Smooth muscle cell (in vitro differentiated cells): ENCODE measurements at regions not wholly inside any gene's neighbourhood (a gene's known extent, or its start where the extent isn't known, plus 50 kb on each side); places are given as distances from the start of the nearest gene placed in this dataset.

Experiments
- DNase-seq: peaks from one replicate; lab custom pipeline; 2025; ENCODE audit not compliant: unreplicated experiment; lab: John Stamatoyannopoulos, UW
- H2AFZ ChIP-seq: fragments of 200-600 bp; sonication (generic); 2 replicates; pipeline ENCODE4 v1.6.0; 2016; ENCODE audit warnings: antibody characterized with exemption, low read depth, mild to moderate bottlenecking
- H3F3A ChIP-seq: fragments of 200-600 bp; sonication (generic); 2 replicates; pipeline ENCODE4 v1.6.0; 2017; ENCODE audit warnings: antibody characterized with exemption, low read depth
- H3K27ac ChIP-seq: fragments of 200-600 bp; sonication (generic); 2 replicates; pipeline ENCODE4 v1.5.1; 2016; ENCODE audit warnings: low read depth, mild to moderate bottlenecking
- H3K27me3 ChIP-seq: fragments of 200-600 bp; sonication (generic); 2 replicates; pipeline ENCODE4 v1.6.1; 2016; ENCODE audit warnings: low read depth, mild to moderate bottlenecking
- H3K36me3 ChIP-seq: fragments of 200-600 bp; sonication (generic); 2 replicates; pipeline ENCODE4 v1.5.1; 2016; ENCODE audit warnings: low read depth
- H3K4me1 ChIP-seq: fragments of 200-600 bp; sonication (generic); 2 replicates; pipeline ENCODE4 v1.5.1; 2016; ENCODE audit warnings: low read depth
- H3K4me2 ChIP-seq: fragments of 200-600 bp; sonication (generic); 2 replicates; pipeline ENCODE4 v1.6.0; 2016; ENCODE audit warnings: mild to moderate bottlenecking
- H3K4me3 ChIP-seq: fragments of 200-600 bp; sonication (generic); 2 replicates; pipeline ENCODE4 v1.5.1; 2016; ENCODE audit warnings: mild to moderate bottlenecking
- H3K79me2 ChIP-seq: fragments of 200-600 bp; sonication (generic); 2 replicates; pipeline ENCODE4 v1.6.0; 2016; ENCODE audit warnings: low read depth, mild to moderate bottlenecking
- H3K9ac ChIP-seq: fragments of 200-600 bp; sonication (generic); 2 replicates; pipeline ENCODE4 v1.6.0; 2016; ENCODE audit warnings: low read depth
- H3K9me3 ChIP-seq: fragments of 200-600 bp; sonication (generic); replicated peaks from 2 replicates; pipeline ENCODE4 v1.5.1; 2016; ENCODE audit warnings: low read depth
- H4K20me1 ChIP-seq: fragments of 200-600 bp; sonication (generic); 2 replicates; pipeline ENCODE4 v1.6.0; 2016; ENCODE audit warnings: low read depth
- CTCF ChIP-seq: fragments of 200-600 bp; sonication (generic); IDR thresholded peaks from 2 replicates; pipeline ENCODE4 v1.5.1; 2017; ENCODE audit warnings: borderline replicate concordance, mild to moderate bottlenecking, antibody characterized with exemption; ENCODE audit not compliant: insufficient read depth, poor library complexity, severe bottlenecking
- WGBS: methylation state at CpG from one replicate; pipeline ENCODE4 v1.1.7; 2016; ENCODE audit warnings: low lambda C conversion rate; 5-methylcytosine and 5-hydroxymethylcytosine counted together

- Histone ChIP-seq H3K36me3 (no peaks in the 10 kb centered on the region), H3K4me2 (no peak overlapping the region), H3K27ac (no peak overlapping the region), H2AFZ (no peak overlapping the region), H3K4me3 (no peak overlapping the region), H3F3A (no peaks in the 10 kb centered on the region), H3K9me3 (no peaks in the 10 kb centered on the region), H3K27me3 (no peaks in the 10 kb centered on the region), H3K4me1 (no peaks in the 10 kb centered on the region), H3K9ac (no peak overlapping the region), H4K20me1 (no peaks in the 10 kb centered on the region), H3K79me2 (no peaks in the 10 kb centered on the region)
- WGBS, result 91% methylated on average over 5 of the region's 5 CpGs
- no peak for TF ChIP-seq CTCF
- DNase-seq, result no peak
Measured at GRCh38 chr12:69074556-69075349, 141.8 kb upstream of the CPM start.

- Histone ChIP-seq H4K20me1 (no peaks in the 10 kb centered on the region), H3K4me1 (no peaks in the 10 kb centered on the region), H3K4me3 (no peak overlapping the region), H2AFZ (no peak overlapping the region), H3K36me3 (no peaks in the 10 kb centered on the region), H3K27ac (no peak overlapping the region), H3K9ac (no peak overlapping the region), H3K27me3 (no peaks in the 10 kb centered on the region), H3K9me3 (no peaks in the 10 kb centered on the region), H3F3A (no peaks in the 10 kb centered on the region), H3K4me2 (no peak overlapping the region), H3K79me2 (no peaks in the 10 kb centered on the region)
- WGBS, result 84% methylated on average over 5 of the region's 5 CpGs
- TF ChIP-seq CTCF, result no peak
- no peak for DNase-seq
Measured at GRCh38 chr12:69083689-69084088, 150.7 kb upstream of the CPM start.

GRCh38 chr12:69084816-69085378 is 151.9 kb upstream of the CPM start:
- no peak for TF ChIP-seq CTCF
- H2AFZ ChIP-seq, result no peak overlapping the region
- no peak overlapping the region for H3K4me3 ChIP-seq
- H3K27me3 ChIP-seq, result no peaks in the 10 kb centered on the region
- no peaks in the 10 kb centered on the region for H3K36me3 ChIP-seq
- H3K4me1 ChIP-seq, result no peaks in the 10 kb centered on the region
- no peak for DNase-seq
- H3K9me3 ChIP-seq, result no peaks in the 10 kb centered on the region
- no peaks in the 10 kb centered on the region for H3F3A ChIP-seq
- H3K9ac ChIP-seq, result no peak overlapping the region
- H4K20me1 ChIP-seq, result no peaks in the 10 kb centered on the region
- H3K27ac ChIP-seq, result no peak overlapping the region
- no peak overlapping the region for H3K4me2 ChIP-seq
- H3K79me2 ChIP-seq, result no peaks in the 10 kb centered on the region

GRCh38 chr12:69085852-69086251 is 152.9 kb upstream of the CPM start:
- Histone ChIP-seq H3K27me3 (no peaks in the 10 kb centered on the region), H3K4me1 (no peaks in the 10 kb centered on the region)

More at GRCh38 chr12:69085852-69086251, 152.9 kb upstream of the CPM start:
- Histone ChIP-seq H3K4me2 (no peak overlapping the region), H3F3A (no peaks in the 10 kb centered on the region), H3K4me3 (no peak overlapping the region), H3K79me2 (no peaks in the 10 kb centered on the region), H3K36me3 (no peaks in the 10 kb centered on the region), H3K9me3 (no peaks in the 10 kb centered on the region), H2AFZ (no peak overlapping the region), H4K20me1 (no peaks in the 10 kb centered on the region), H3K27ac (no peak overlapping the region), H3K9ac (no peak overlapping the region)
- 85% methylated on average over 2 of the region's 2 CpGs for WGBS
- TF ChIP-seq CTCF, result no peak
- no peak for DNase-seq
